SK-N-SH (cell line): ENCODE measurements at regions not wholly inside any gene's neighbourhood (a gene's known extent, or its start where the extent isn't known, plus 50 kb on each side); places are given as distances from the start of the nearest gene placed in this dataset.

Source experiments
- CTCF ChIP-seq: fragments of 200-600 bp; sonication (generic); IDR thresholded peaks from 2 replicates; pipeline ENCODE4 v1.6.1; 2017; ENCODE audit warnings: antibody characterized with exemption, mild to moderate bottlenecking, moderate library complexity
- ELF1 ChIP-seq: IDR thresholded peaks from 2 replicates; pipeline ENCODE4 v1.4.0; 2012
- EP300 ChIP-seq, 2 experiments: IDR thresholded peaks; 2 replicates each; pipeline versions ENCODE4 v1.4.0 to v1.6.1; 2012; ENCODE audit warnings: borderline replicate concordance in 1 of 2, low read depth in 1 of 2, low read length in 1 of 2
- FOSL2 ChIP-seq: IDR thresholded peaks from 2 replicates; pipeline ENCODE4 v1.4.0; 2012; ENCODE audit warnings: low read depth, mild to moderate bottlenecking, moderate library complexity, borderline replicate concordance
- FOXJ3 ChIP-seq: sonication (generic); formaldehyde crosslinking; IDR thresholded peaks from 2 replicates; pipeline ENCODE4 v1.5.1; 2020; ENCODE audit warnings: mild to moderate bottlenecking, missing genetic modification reagents
- PBX3 ChIP-seq: IDR thresholded peaks from 2 replicates; pipeline ENCODE4; 2012
- POLR2AphosphoS5 ChIP-seq: IDR thresholded peaks from 2 replicates; pipeline ENCODE4 v1.6.1; 2012; ENCODE audit warnings: low read depth, low read length
- RFX5 ChIP-seq: IDR thresholded peaks from 2 replicates; pipeline ENCODE4 v1.6.1; 2012; ENCODE audit warnings: mild to moderate bottlenecking, improper control_type of control experiment, low read length
- SMC3 ChIP-seq: IDR thresholded peaks from 2 replicates; pipeline ENCODE4 v1.6.1; 2012; ENCODE audit warnings: low read depth, low read length, improper control_type of control experiment
- TF ChIP-seq, protein P1 (sequence below): fragments of 150-350 bp; IDR thresholded peaks from 2 replicates; pipeline ENCODE4 v1.6.1; 2016; ENCODE audit warnings: mild to moderate bottlenecking, low read depth, low read length
- TF ChIP-seq, protein P2 (sequence below): IDR thresholded peaks from 2 replicates; pipeline ENCODE4 v1.4.0; 2012; ENCODE audit warnings: low read depth, borderline replicate concordance
- TF ChIP-seq, protein P3 (sequence below): IDR thresholded peaks from 2 replicates; pipeline ENCODE4 v1.6.1; 2012; ENCODE audit warnings: mild to moderate bottlenecking, low read depth, low read length, moderate library complexity

- TF ChIP-seq, protein P1, sequence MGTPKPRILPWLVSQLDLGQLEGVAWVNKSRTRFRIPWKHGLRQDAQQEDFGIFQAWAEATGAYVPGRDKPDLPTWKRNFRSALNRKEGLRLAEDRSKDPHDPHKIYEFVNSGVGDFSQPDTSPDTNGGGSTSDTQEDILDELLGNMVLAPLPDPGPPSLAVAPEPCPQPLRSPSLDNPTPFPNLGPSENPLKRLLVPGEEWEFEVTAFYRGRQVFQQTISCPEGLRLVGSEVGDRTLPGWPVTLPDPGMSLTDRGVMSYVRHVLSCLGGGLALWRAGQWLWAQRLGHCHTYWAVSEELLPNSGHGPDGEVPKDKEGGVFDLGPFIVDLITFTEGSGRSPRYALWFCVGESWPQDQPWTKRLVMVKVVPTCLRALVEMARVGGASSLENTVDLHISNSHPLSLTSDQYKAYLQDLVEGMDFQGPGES, result no peak
- TF ChIP-seq CTCF, result no peak
- TF ChIP-seq RFX5, result no peak
- TF ChIP-seq, protein P2, sequence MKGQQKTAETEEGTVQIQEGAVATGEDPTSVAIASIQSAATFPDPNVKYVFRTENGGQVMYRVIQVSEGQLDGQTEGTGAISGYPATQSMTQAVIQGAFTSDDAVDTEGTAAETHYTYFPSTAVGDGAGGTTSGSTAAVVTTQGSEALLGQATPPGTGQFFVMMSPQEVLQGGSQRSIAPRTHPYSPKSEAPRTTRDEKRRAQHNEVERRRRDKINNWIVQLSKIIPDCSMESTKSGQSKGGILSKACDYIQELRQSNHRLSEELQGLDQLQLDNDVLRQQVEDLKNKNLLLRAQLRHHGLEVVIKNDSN, result no peak
- TF ChIP-seq EP300 (IDR thresholded peaks at IDR 0.05; ENCODE audit: borderline replicate concordance in 1 of 2, low read depth in 1 of 2, low read length in 1 of 2), result no peak
- TF ChIP-seq FOXJ3 (CRISPR knock-in tag), result no peak
- no peak for TF ChIP-seq POLR2AphosphoS5
- TF ChIP-seq PBX3, result no peak
- TF ChIP-seq ELF1, result no peak
- TF ChIP-seq SMC3, result no peak
- TF ChIP-seq, protein P3, sequence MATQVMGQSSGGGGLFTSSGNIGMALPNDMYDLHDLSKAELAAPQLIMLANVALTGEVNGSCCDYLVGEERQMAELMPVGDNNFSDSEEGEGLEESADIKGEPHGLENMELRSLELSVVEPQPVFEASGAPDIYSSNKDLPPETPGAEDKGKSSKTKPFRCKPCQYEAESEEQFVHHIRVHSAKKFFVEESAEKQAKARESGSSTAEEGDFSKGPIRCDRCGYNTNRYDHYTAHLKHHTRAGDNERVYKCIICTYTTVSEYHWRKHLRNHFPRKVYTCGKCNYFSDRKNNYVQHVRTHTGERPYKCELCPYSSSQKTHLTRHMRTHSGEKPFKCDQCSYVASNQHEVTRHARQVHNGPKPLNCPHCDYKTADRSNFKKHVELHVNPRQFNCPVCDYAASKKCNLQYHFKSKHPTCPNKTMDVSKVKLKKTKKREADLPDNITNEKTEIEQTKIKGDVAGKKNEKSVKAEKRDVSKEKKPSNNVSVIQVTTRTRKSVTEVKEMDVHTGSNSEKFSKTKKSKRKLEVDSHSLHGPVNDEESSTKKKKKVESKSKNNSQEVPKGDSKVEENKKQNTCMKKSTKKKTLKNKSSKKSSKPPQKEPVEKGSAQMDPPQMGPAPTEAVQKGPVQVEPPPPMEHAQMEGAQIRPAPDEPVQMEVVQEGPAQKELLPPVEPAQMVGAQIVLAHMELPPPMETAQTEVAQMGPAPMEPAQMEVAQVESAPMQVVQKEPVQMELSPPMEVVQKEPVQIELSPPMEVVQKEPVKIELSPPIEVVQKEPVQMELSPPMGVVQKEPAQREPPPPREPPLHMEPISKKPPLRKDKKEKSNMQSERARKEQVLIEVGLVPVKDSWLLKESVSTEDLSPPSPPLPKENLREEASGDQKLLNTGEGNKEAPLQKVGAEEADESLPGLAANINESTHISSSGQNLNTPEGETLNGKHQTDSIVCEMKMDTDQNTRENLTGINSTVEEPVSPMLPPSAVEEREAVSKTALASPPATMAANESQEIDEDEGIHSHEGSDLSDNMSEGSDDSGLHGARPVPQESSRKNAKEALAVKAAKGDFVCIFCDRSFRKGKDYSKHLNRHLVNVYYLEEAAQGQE, result no peak
- no peak for TF ChIP-seq FOSL2
Measured at GRCh38 chr3:153422314-153422713, 260.3 kb downstream of the RAP2B start.
